OCI-LY7 (cell line): ENCODE measurements at regions not wholly inside any gene's neighbourhood (a gene's known extent, or its start where the extent isn't known, plus 50 kb on each side); places are given as distances from the start of the nearest gene placed in this dataset.

Experiments used
- BruUV-seq: library from RNA; stranded (reverse); fragments of 400-500 nt; replicated peaks from 2 replicates; lab custom pipeline; 2021; lab: Mats Ljungman, UMichigan
- CTCF ChIA-PET: fragments of 300-600 bp; sonication (Branson Sonifier 250); formaldehyde crosslinking; loops from one replicate; lab custom pipeline; 2022; ENCODE audit warnings: antibody characterized with exemption; ENCODE audit not compliant: unreplicated experiment; lab: Charles Lee
- POLR2A ChIA-PET: fragments of 300-600 bp; sonication (Branson Sonifier 250); formaldehyde crosslinking; loops from one replicate; lab custom pipeline; 2022; ENCODE audit warnings: antibody characterized with exemption; lab: Charles Lee
- DNase-seq: peaks from one replicate; pipeline ENCODE4 v3.0.0-alpha.2; 2015; ENCODE audit warnings: low spot score
- H2AFZ ChIP-seq: fragments of 200-600 bp; sonication (generic), shearing (Covaris generic); 2 replicates; pipeline ENCODE4 v1.6.1; 2014; ENCODE audit warnings: mild to moderate bottlenecking, antibody characterized with exemption, low read length, moderate library complexity
- H3K27ac ChIP-seq: fragments of 200-600 bp; sonication (generic); 2 replicates; pipeline ENCODE4 v1.5.1; 2014; ENCODE audit warnings: mixed run types, low read depth, mild to moderate bottlenecking, moderate library complexity, low read length, inconsistent platforms; ENCODE audit not compliant: poor library complexity, severe bottlenecking
- H3K36me3 ChIP-seq: fragments of 200-600 bp; sonication (generic); 2 replicates; pipeline ENCODE4 v1.6.1; 2014; ENCODE audit warnings: mild to moderate bottlenecking, antibody characterized with exemption, low read length, moderate library complexity, mixed read lengths; ENCODE audit not compliant: insufficient read depth
- H3K4me1 ChIP-seq: fragments of 200-600 bp; sonication (generic); 2 replicates; pipeline ENCODE4 v1.5.1; 2014; ENCODE audit warnings: mild to moderate bottlenecking, low read length; ENCODE audit not compliant: insufficient read depth, poor library complexity, severe bottlenecking
- H3K4me2 ChIP-seq: fragments of 200-600 bp; sonication (generic); 2 replicates; pipeline ENCODE4 v1.6.1; 2014; ENCODE audit warnings: mild to moderate bottlenecking, low read length
- H3K4me3 ChIP-seq: fragments of 200-600 bp; sonication (generic); 2 replicates; pipeline ENCODE4 v1.5.1; 2014; ENCODE audit warnings: mild to moderate bottlenecking, low read depth, low read length; ENCODE audit not compliant: poor library complexity, severe bottlenecking
- H3K79me2 ChIP-seq: fragments of 200-600 bp; sonication (generic); 2 replicates; pipeline ENCODE4 v1.6.1; 2016; ENCODE audit warnings: low read depth, mild to moderate bottlenecking, low read length, moderate library complexity, mixed read lengths; ENCODE audit not compliant: insufficient read depth
- H3K9me2 ChIP-seq: fragments of 200-600 bp; sonication (generic); 2 replicates; pipeline ENCODE4 v1.6.1; 2016; ENCODE audit warnings: mild to moderate bottlenecking, low read length, mixed read lengths; ENCODE audit not compliant: insufficient read depth
- H3K9me3 ChIP-seq: fragments of 200-600 bp; sonication (generic); 2 replicates; pipeline ENCODE4 v1.6.1; 2014; ENCODE audit warnings: mild to moderate bottlenecking, mixed run types, low read length, mixed read lengths
- H4K20me1 ChIP-seq: fragments of 200-600 bp; sonication (generic); 2 replicates; pipeline ENCODE4 v1.6.1; 2014; ENCODE audit warnings: mild to moderate bottlenecking, antibody characterized with exemption, low read length, moderate library complexity, mixed read lengths; ENCODE audit not compliant: insufficient read depth
- EZH2phosphoT487 ChIP-seq: fragments of 200-600 bp; sonication (generic); IDR thresholded peaks from 2 replicates; pipeline ENCODE4 v1.6.1; 2018; ENCODE audit warnings: low read depth, borderline replicate concordance, mild to moderate bottlenecking, mixed run types, antibody characterized with exemption, low read length, moderate library complexity, mixed read lengths
- intact Hi-C: fragments of 100-400 bp; cut with micrococcal nuclease; formaldehyde crosslinking; loops from one replicate; pipeline ENCODE4 v1.10.0; 2022; ENCODE audit not compliant: unreplicated experiment
- TF ChIP-seq, protein P1 (sequence below): fragments of 200-600 bp; sonication (generic); conservative IDR thresholded peaks from 2 replicates; pipeline ENCODE4 v1.5.1; 2014; ENCODE audit warnings: mild to moderate bottlenecking, antibody characterized with exemption, low read length, moderate library complexity, mixed read lengths

GRCh38 chr1:30012455-30013440 is 710.6 kb downstream of the MATN1 start:
- BruUV-seq, result no TSS peak
- Histone ChIP-seq H3K27ac (no peak overlapping the region), H3K79me2 (no peaks in the 10 kb centered on the region), H3K9me2 (no peaks in the 10 kb centered on the region), H2AFZ (no peak overlapping the region), H3K9me3 (no peaks in the 10 kb centered on the region), H3K4me1 (no peaks in the 10 kb centered on the region), H4K20me1 (no peaks in the 10 kb centered on the region), H3K4me3 (no peak overlapping the region), H3K36me3 (no peaks in the 10 kb centered on the region), H3K4me2 (no peak overlapping the region)
- POLR2A ChIA-PET, result no interaction called here
- TF ChIP-seq, protein P1, sequence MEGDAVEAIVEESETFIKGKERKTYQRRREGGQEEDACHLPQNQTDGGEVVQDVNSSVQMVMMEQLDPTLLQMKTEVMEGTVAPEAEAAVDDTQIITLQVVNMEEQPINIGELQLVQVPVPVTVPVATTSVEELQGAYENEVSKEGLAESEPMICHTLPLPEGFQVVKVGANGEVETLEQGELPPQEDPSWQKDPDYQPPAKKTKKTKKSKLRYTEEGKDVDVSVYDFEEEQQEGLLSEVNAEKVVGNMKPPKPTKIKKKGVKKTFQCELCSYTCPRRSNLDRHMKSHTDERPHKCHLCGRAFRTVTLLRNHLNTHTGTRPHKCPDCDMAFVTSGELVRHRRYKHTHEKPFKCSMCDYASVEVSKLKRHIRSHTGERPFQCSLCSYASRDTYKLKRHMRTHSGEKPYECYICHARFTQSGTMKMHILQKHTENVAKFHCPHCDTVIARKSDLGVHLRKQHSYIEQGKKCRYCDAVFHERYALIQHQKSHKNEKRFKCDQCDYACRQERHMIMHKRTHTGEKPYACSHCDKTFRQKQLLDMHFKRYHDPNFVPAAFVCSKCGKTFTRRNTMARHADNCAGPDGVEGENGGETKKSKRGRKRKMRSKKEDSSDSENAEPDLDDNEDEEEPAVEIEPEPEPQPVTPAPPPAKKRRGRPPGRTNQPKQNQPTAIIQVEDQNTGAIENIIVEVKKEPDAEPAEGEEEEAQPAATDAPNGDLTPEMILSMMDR, result no peak
- TF ChIP-seq EZH2phosphoT487, result no peak
- CTCF ChIA-PET, result no interaction called here
- intact Hi-C loops, result no loop called here
- DNase-seq, result no peak

GRCh38 chr1:30011970-30012369 is 711.4 kb downstream of the MATN1 start:
- Histone ChIP-seq H3K4me1 (no peaks in the 10 kb centered on the region), H4K20me1 (no peaks in the 10 kb centered on the region), H3K4me2 (no peak overlapping the region), H3K9me2 (no peaks in the 10 kb centered on the region), H3K27ac (no peak overlapping the region), H3K79me2 (no peaks in the 10 kb centered on the region), H3K4me3 (no peak overlapping the region), H3K9me3 (no peaks in the 10 kb centered on the region), H2AFZ (no peak overlapping the region), H3K36me3 (no peaks in the 10 kb centered on the region)
- TF ChIP-seq, protein P1, result no peak
- no peak for TF ChIP-seq EZH2phosphoT487
- intact Hi-C loops, result no loop called here
- ChIA-PET POLR2A (no interaction called here), CTCF (no interaction called here)
- BruUV-seq, result no TSS peak
- DNase-seq, result no peak
